HCT116 (cell line): ENCODE measurements at regions not wholly inside any gene's neighbourhood (a gene's known extent, or its start where the extent isn't known, plus 50 kb on each side); places are given as distances from the start of the nearest gene placed in this dataset.

ENCODE experiments used
- ATAC-seq: fragments of 200-7000 bp; cut with Tn5 transposase; 2 replicates; pipeline ENCODE4 v1.9.1; 2020; ENCODE audit warnings: mild to moderate bottlenecking, moderate library complexity
- BruUV-seq: library from RNA; stranded (reverse); fragments of 400-500 nt; replicated peaks from 2 replicates; lab custom pipeline; 2021; lab: Mats Ljungman, UMichigan
- CTCF ChIA-PET: fragments of 300-600 bp; sonication (Branson Sonifier 250); formaldehyde crosslinking; loops from one replicate; lab custom pipeline; 2021; ENCODE audit warnings: antibody characterized with exemption; lab: Charles Lee
- POLR2A ChIA-PET: fragments of 300-600, 350-600 bp; sonication (Branson Sonifier 250); formaldehyde crosslinking; loops from one replicate; lab custom pipeline; 2021; ENCODE audit warnings: antibody characterized with exemption; lab: Charles Lee
- RAD21 ChIA-PET, 2 experiments: fragments of 300-600 bp; sonication (Branson Sonifier 250); formaldehyde crosslinking; loops; one replicate each; lab custom pipeline; 2023; ENCODE audit warnings: low total read pairs in 2 of 2; ENCODE audit not compliant: uncharacterized antibody in 2 of 2, unreplicated experiment in 2 of 2, low non-redundant PET in 1 of 2; lab: Charles Lee
- DNase-seq: peaks from one replicate; pipeline ENCODE4 v3.0.0-alpha.2; 2010; ENCODE audit warnings: low read depth, low spot score
- H2AFZ ChIP-seq: fragments of 200-600 bp; shearing (Covaris generic), sonication (generic); 2 replicates; pipeline ENCODE4 v1.6.1; 2017; ENCODE audit warnings: low read depth, mixed run types, mixed read lengths, antibody characterized with exemption, low read length; ENCODE audit not compliant: poor library complexity, severe bottlenecking
- H3K27ac ChIP-seq: 2 replicates; pipeline ENCODE4 v1.5.1; 2012; ENCODE audit warnings: low read depth, low read length
- H3K27me3 ChIP-seq: fragments of 200-600 bp; sonication (generic); 2 replicates; pipeline ENCODE4 v1.6.1; 2016; ENCODE audit warnings: mixed run types, low read length, mixed read lengths; ENCODE audit not compliant: insufficient read depth
- H3K36me3 ChIP-seq, 2 experiments: fragments of 200-500 bp in 1 of 2; fragments of 200-600 bp in 1 of 2; sonication (Bioruptor generic) in 1 of 2; sonication (generic) in 1 of 2; 2 replicates each; pipeline versions ENCODE4 v1.5.1 to v1.6.1; 2014 to 2016; ENCODE audit warnings: low read length in 2 of 2, inconsistent platforms in 1 of 2, mixed read lengths in 1 of 2, mixed run types in 1 of 2; ENCODE audit not compliant: insufficient read depth in 2 of 2, control insufficient read depth in 1 of 2
- H3K4me1 ChIP-seq, 2 experiments: fragments of 200-600 bp in 1 of 2; sonication (generic) in 1 of 2; 2 replicates each; pipeline versions ENCODE4 v1.5.1 to v1.6.1; 2012 to 2017; ENCODE audit warnings: low read length in 2 of 2, inconsistent platforms in 1 of 2, mild to moderate bottlenecking in 1 of 2, mixed read lengths in 1 of 2, mixed run types in 1 of 2, moderate library complexity in 1 of 2; ENCODE audit not compliant: insufficient read depth in 2 of 2, control insufficient read depth in 1 of 2
- H3K4me2 ChIP-seq: fragments of 200-600 bp; sonication (generic); 2 replicates; pipeline ENCODE4 v1.6.1; 2017; ENCODE audit warnings: mixed run types, low read length, mixed read lengths
- H3K4me3 ChIP-seq, 2 experiments: fragments of 200-600 bp in 1 of 2; sonication (generic) in 1 of 2; replicated peaks in 1 of 2; 2 replicates each; pipeline ENCODE4 v1.5.1; 2011 to 2016; ENCODE audit warnings: low read length in 2 of 2, control low read depth in 1 of 2, low read depth in 1 of 2, mild to moderate bottlenecking in 1 of 2, mixed read lengths in 1 of 2, mixed run types in 1 of 2
- H3K79me2 ChIP-seq: fragments of 200-600 bp; sonication (generic); 2 replicates; pipeline ENCODE4 v1.6.1; 2017; ENCODE audit warnings: mild to moderate bottlenecking, mixed run types, low read length, moderate library complexity, mixed read lengths; ENCODE audit not compliant: insufficient read depth
- H3K9ac ChIP-seq: fragments of 200-600 bp; sonication (generic); 2 replicates; pipeline ENCODE4 v1.6.1; 2016; ENCODE audit warnings: low read length, mixed read lengths
- H3K9me2 ChIP-seq: fragments of 200-600 bp; sonication (generic), shearing (Covaris generic); 2 replicates; pipeline ENCODE4 v1.6.1; 2017; ENCODE audit warnings: mixed run types, mild to moderate bottlenecking, moderate library complexity; ENCODE audit not compliant: insufficient read depth
- H3K9me3 ChIP-seq, 2 experiments: fragments of 200-500 bp in 1 of 2; fragments of 200-600 bp in 1 of 2; sonication (Bioruptor generic) in 1 of 2; sonication (generic) in 1 of 2; 2 replicates each; pipeline ENCODE4 v1.6.1; 2014 to 2017; ENCODE audit warnings: low read length in 2 of 2, mixed read lengths in 2 of 2, inconsistent platforms in 1 of 2, low read depth in 1 of 2, mild to moderate bottlenecking in 1 of 2, mixed run types in 1 of 2, moderate library complexity in 1 of 2; ENCODE audit not compliant: control insufficient read depth in 1 of 2, insufficient read depth in 1 of 2
- H4K20me1 ChIP-seq: fragments of 200-600 bp; sonication (generic), shearing (Covaris generic); 2 replicates; pipeline ENCODE4 v1.6.1; 2017; ENCODE audit warnings: mixed run types, mild to moderate bottlenecking, moderate library complexity; ENCODE audit not compliant: insufficient read depth
- CBX3 ChIP-seq: IDR thresholded peaks from 2 replicates; pipeline ENCODE4 v1.6.1; 2012; ENCODE audit warnings: low read depth
- CTCF ChIP-seq, 3 experiments: fragments of 200-600 bp in 1 of 3; sonication (generic) in 1 of 3; IDR thresholded peaks in 2 of 3; conservative IDR thresholded peaks in 1 of 3; 2 replicates each; pipeline ENCODE4 v1.5.1; 2012 to 2017; ENCODE audit warnings: low read depth in 2 of 3, low read length in 2 of 3, antibody characterized with exemption in 1 of 3, borderline replicate concordance in 1 of 3, control low read depth in 1 of 3, mild to moderate bottlenecking in 1 of 3, mixed read lengths in 1 of 3, mixed run types in 1 of 3, moderate library complexity in 1 of 3; ENCODE audit not compliant: insufficient read depth in 1 of 3
- EGR1 ChIP-seq: IDR thresholded peaks from 2 replicates; pipeline ENCODE4 v1.6.1; 2012; ENCODE audit warnings: low read depth
- ELF1 ChIP-seq: IDR thresholded peaks from 2 replicates; pipeline ENCODE4 v1.6.1; 2012; ENCODE audit warnings: low read depth, borderline replicate concordance
- EZH2 ChIP-seq: fragments of 200-600 bp; sonication (generic); IDR thresholded peaks from 2 replicates; pipeline ENCODE4 v1.6.1; 2017; ENCODE audit warnings: antibody characterized with exemption, mixed run types
- FOSL1 ChIP-seq: IDR thresholded peaks from 2 replicates; pipeline ENCODE4 v1.6.1; 2012; ENCODE audit warnings: low read depth
- POLR2AphosphoS5 ChIP-seq: IDR thresholded peaks from 2 replicates; pipeline ENCODE4 v1.6.1; 2011; ENCODE audit warnings: mild to moderate bottlenecking, low read depth, low read length, moderate library complexity
- REST ChIP-seq: IDR thresholded peaks from 2 replicates; pipeline ENCODE4 v1.6.1; 2012; ENCODE audit warnings: low read depth
- SIN3A ChIP-seq: IDR thresholded peaks from 2 replicates; pipeline ENCODE4 v1.6.1; 2012; ENCODE audit warnings: low read depth
- ZFX ChIP-seq: fragments of 450-650 bp; IDR thresholded peaks from 2 replicates; pipeline ENCODE4 v1.6.1; 2017
- intact Hi-C: fragments of 100-400 bp; cut with micrococcal nuclease; formaldehyde crosslinking; loops from 2 replicates; pipeline ENCODE4 v1.10.0; 2022

- TF ChIP-seq REST (no peak), EZH2 (no peak), EGR1 (no peak), CTCF (IDR thresholded peaks at IDR 0.05 in 2 of 3, conservative IDR thresholded peaks at IDR 0.05 in 1 of 3; ENCODE audit: borderline replicate concordance in 1 of 3, insufficient read depth in 1 of 3, low read depth in 2 of 3, low read length in 2 of 3) (peak; percentile 7 to 73 (median 55); a peak in 3 of 6 replicates), ELF1 (no peak)
These were observed 148.0 kb upstream of the OSTN start (continued) for GRCh38 chr3:191051037-191051436.

- Histone ChIP-seq H3K9ac (no peak overlapping the region), H3K27me3 (no peaks in the 10 kb centered on the region), H3K27ac (no peak overlapping the region), H3K79me2 (no peaks in the 10 kb centered on the region), H4K20me1 (no peaks in the 10 kb centered on the region), H2AFZ (no peak overlapping the region), H3K9me3 (no peaks in the 10 kb centered on the region), H3K36me3 (no peaks in the 10 kb centered on the region), H3K4me3 (no peak overlapping the region), H3K4me1 (no peaks in the 10 kb centered on the region), H3K4me2 (no peak overlapping the region), H3K9me2 (no peaks in the 10 kb centered on the region)
- no TSS peak for BruUV-seq
- intact Hi-C loops = no loop called here
- CTCF ChIA-PET = interaction anchor here (0.9 kb wide), 1 partner anchor 347 kb away, joined by 4 read pairs; no protein-coding TSS in a partner anchor
- ATAC-seq (no peak), DNase-seq (no peak)
- RAD21 ChIA-PET = no interaction called here
- TF ChIP-seq SIN3A (no peak), CBX3 (no peak), FOSL1 (no peak), ZFX (no peak), POLR2AphosphoS5 (no peak), ELF1 (no peak), EGR1 (no peak)
- POLR2A ChIA-PET = no interaction called here
These were observed 151.1 kb upstream of the OSTN start for GRCh38 chr3:191047930-191048329.
